SK-N-SH (cell line): ENCODE measurements at regions not wholly inside any gene's neighbourhood (a gene's known extent, or its start where the extent isn't known, plus 50 kb on each side); places are given as distances from the start of the nearest gene placed in this dataset.

Source experiments
- GABPA ChIP-seq: IDR thresholded peaks from 2 replicates; pipeline ENCODE4 v1.4.0; 2012; ENCODE audit warnings: low read depth, mild to moderate bottlenecking
- POLR2AphosphoS5 ChIP-seq: IDR thresholded peaks from 2 replicates; pipeline ENCODE4 v1.6.1; 2012; ENCODE audit warnings: low read depth, low read length
- RXRA ChIP-seq: IDR thresholded peaks from 2 replicates; pipeline ENCODE4 v1.4.0; 2012; ENCODE audit warnings: low read depth, mild to moderate bottlenecking, borderline replicate concordance
- TAF1 ChIP-seq: IDR thresholded peaks from 2 replicates; pipeline ENCODE4 v1.6.1; 2012; ENCODE audit warnings: low read depth, mild to moderate bottlenecking, low read length, moderate library complexity, borderline replicate concordance
- TF ChIP-seq, protein P1 (sequence below): fragments of 200-600 bp; sonication (generic); IDR thresholded peaks from 2 replicates; pipeline ENCODE4 v1.6.1; 2017; ENCODE audit warnings: antibody characterized with exemption, mild to moderate bottlenecking, moderate library complexity
- TF ChIP-seq, protein P2 (sequence below): IDR thresholded peaks from 2 replicates; pipeline ENCODE4 v1.4.0; 2012; ENCODE audit warnings: low read depth, borderline replicate concordance
- TF ChIP-seq, protein P3 (sequence below): fragments of 150-350 bp; IDR thresholded peaks from 2 replicates; pipeline ENCODE4 v1.6.1; 2017; ENCODE audit warnings: antibody characterized with exemption, low read length, low read depth, borderline replicate concordance

DNA sequence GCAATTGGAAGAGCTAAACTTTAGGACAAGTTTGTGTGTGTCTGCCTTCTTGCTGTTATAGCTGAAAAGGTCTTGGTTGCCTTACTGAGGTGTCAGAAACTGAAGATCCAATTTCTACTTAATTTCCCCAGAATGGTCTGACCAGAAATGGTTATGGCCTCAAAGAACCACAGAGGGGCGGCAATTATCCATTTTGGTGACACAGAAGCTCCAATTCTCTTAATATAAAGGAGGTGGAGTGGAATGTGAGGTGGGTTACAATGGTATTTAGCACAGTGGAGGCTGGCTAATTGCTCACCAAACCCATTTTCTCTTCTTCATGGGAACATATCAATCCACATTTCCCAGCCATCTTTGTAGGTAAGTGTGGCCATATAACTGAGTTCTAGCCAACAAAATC lies 1157.2 kb downstream of the OLFM4 start:
- no peak for TF ChIP-seq POLR2AphosphoS5
- TF ChIP-seq, protein P1, sequence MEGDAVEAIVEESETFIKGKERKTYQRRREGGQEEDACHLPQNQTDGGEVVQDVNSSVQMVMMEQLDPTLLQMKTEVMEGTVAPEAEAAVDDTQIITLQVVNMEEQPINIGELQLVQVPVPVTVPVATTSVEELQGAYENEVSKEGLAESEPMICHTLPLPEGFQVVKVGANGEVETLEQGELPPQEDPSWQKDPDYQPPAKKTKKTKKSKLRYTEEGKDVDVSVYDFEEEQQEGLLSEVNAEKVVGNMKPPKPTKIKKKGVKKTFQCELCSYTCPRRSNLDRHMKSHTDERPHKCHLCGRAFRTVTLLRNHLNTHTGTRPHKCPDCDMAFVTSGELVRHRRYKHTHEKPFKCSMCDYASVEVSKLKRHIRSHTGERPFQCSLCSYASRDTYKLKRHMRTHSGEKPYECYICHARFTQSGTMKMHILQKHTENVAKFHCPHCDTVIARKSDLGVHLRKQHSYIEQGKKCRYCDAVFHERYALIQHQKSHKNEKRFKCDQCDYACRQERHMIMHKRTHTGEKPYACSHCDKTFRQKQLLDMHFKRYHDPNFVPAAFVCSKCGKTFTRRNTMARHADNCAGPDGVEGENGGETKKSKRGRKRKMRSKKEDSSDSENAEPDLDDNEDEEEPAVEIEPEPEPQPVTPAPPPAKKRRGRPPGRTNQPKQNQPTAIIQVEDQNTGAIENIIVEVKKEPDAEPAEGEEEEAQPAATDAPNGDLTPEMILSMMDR = no peak
- TF ChIP-seq, protein P2, sequence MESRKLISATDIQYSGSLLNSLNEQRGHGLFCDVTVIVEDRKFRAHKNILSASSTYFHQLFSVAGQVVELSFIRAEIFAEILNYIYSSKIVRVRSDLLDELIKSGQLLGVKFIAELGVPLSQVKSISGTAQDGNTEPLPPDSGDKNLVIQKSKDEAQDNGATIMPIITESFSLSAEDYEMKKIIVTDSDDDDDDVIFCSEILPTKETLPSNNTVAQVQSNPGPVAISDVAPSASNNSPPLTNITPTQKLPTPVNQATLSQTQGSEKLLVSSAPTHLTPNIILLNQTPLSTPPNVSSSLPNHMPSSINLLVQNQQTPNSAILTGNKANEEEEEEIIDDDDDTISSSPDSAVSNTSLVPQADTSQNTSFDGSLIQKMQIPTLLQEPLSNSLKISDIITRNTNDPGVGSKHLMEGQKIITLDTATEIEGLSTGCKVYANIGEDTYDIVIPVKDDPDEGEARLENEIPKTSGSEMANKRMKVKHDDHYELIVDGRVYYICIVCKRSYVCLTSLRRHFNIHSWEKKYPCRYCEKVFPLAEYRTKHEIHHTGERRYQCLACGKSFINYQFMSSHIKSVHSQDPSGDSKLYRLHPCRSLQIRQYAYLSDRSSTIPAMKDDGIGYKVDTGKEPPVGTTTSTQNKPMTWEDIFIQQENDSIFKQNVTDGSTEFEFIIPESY = no peak
- TF ChIP-seq RXRA = no peak
- no peak for TF ChIP-seq GABPA
- TF ChIP-seq TAF1 = no peak
- TF ChIP-seq, protein P3, sequence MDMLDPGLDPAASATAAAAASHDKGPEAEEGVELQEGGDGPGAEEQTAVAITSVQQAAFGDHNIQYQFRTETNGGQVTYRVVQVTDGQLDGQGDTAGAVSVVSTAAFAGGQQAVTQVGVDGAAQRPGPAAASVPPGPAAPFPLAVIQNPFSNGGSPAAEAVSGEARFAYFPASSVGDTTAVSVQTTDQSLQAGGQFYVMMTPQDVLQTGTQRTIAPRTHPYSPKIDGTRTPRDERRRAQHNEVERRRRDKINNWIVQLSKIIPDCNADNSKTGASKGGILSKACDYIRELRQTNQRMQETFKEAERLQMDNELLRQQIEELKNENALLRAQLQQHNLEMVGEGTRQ = no peak
